PC-9 (cell line): ENCODE measurements at regions not wholly inside any gene's neighbourhood (a gene's known extent, or its start where the extent isn't known, plus 50 kb on each side); places are given as distances from the start of the nearest gene placed in this dataset.

Experiments used
- BruUV-seq: library from RNA; stranded (reverse); fragments of 400-500 nt; replicated peaks from 2 replicates; lab custom pipeline; 2021; lab: Mats Ljungman, UMichigan
- CTCF ChIA-PET: fragments of 300-600 bp; sonication (Branson Sonifier 250); formaldehyde crosslinking; loops from one replicate; lab custom pipeline; 2022; ENCODE audit warnings: antibody characterized with exemption; lab: Charles Lee
- POLR2A ChIA-PET: fragments of 300-600 bp; sonication (Branson Sonifier 250); formaldehyde crosslinking; loops from one replicate; lab custom pipeline; 2022; ENCODE audit warnings: antibody characterized with exemption; ENCODE audit not compliant: unreplicated experiment; lab: Charles Lee
- DNase-seq, 2 experiments: peaks; one replicate each; pipeline versions ENCODE4 v3.0.0 to v3.0.0-alpha.2; 2015 to 2022; ENCODE audit warnings: mixed read lengths in 1 of 2
- H2AFZ ChIP-seq: fragments of 200-600 bp; sonication (generic); 2 replicates; pipeline ENCODE4 v1.8.1; 2017; ENCODE audit warnings: antibody characterized with exemption
- H3F3A ChIP-seq: fragments of 200-600 bp; sonication (generic); 2 replicates; pipeline ENCODE4 v1.8.1; 2017; ENCODE audit warnings: antibody characterized with exemption, mild to moderate bottlenecking, low read depth; ENCODE audit not compliant: insufficient read depth
- H3K27ac ChIP-seq: fragments of 200-600 bp; sonication (generic); 2 replicates; pipeline ENCODE4 v1.6.1; 2016; ENCODE audit warnings: mixed run types
- H3K27me3 ChIP-seq: fragments of 200-600 bp; sonication (generic); 2 replicates; pipeline ENCODE4 v1.6.1; 2016; ENCODE audit warnings: low read depth, mixed run types; ENCODE audit not compliant: insufficient read depth
- H3K36me3 ChIP-seq: fragments of 200-600 bp; sonication (generic); 2 replicates; pipeline ENCODE4 v1.6.1; 2016; ENCODE audit warnings: low read depth, mixed run types
- H3K4me1 ChIP-seq: fragments of 200-600 bp; sonication (generic); replicated peaks from 2 replicates; pipeline ENCODE4 v1.6.1; 2016; ENCODE audit warnings: mixed run types; ENCODE audit not compliant: insufficient read depth
- H3K4me2 ChIP-seq: fragments of 200-600 bp; sonication (generic); 2 replicates; pipeline ENCODE4 v1.6.1; 2017; ENCODE audit warnings: mixed run types
- H3K4me3 ChIP-seq: fragments of 200-600 bp; sonication (generic); 2 replicates; pipeline ENCODE4 v1.6.1; 2016; ENCODE audit warnings: mixed run types
- H3K79me2 ChIP-seq: fragments of 200-600 bp; sonication (generic); 2 replicates; pipeline ENCODE4 v1.6.1; 2017; ENCODE audit warnings: low read depth, mixed run types
- H3K9me2 ChIP-seq: fragments of 200-600 bp; sonication (generic); 2 replicates; pipeline ENCODE4 v1.8.1; 2017; ENCODE audit warnings: mild to moderate bottlenecking; ENCODE audit not compliant: insufficient read depth
- H3K9me3 ChIP-seq: fragments of 200-600 bp; sonication (generic); 2 replicates; pipeline ENCODE4 v1.8.1; 2016; ENCODE audit warnings: low read depth; ENCODE audit not compliant: insufficient read depth
- H4K20me1 ChIP-seq: fragments of 200-600 bp; sonication (generic); 2 replicates; pipeline ENCODE4 v1.8.1; 2017; ENCODE audit not compliant: insufficient read depth
- CTCF ChIP-seq: fragments of 200-600 bp; sonication (generic); conservative IDR thresholded peaks from 2 replicates; pipeline ENCODE4 v1.6.1; 2017; ENCODE audit warnings: mixed run types, antibody characterized with exemption, mild to moderate bottlenecking, moderate library complexity
- EZH2 ChIP-seq: fragments of 200-600 bp; sonication (generic); IDR thresholded peaks from 2 replicates; pipeline ENCODE4 v1.8.0; 2017; ENCODE audit warnings: antibody characterized with exemption, low read depth
- intact Hi-C: fragments of 100-400 bp; cut with micrococcal nuclease; formaldehyde crosslinking; loops from one replicate; pipeline ENCODE4 v1.10.0; 2022; ENCODE audit not compliant: unreplicated experiment

- BruUV-seq, result no TSS peak
Observed at GRCh38 chr1:242842094-242842493, 317.6 kb upstream of the PLD5 start.

DNA sequence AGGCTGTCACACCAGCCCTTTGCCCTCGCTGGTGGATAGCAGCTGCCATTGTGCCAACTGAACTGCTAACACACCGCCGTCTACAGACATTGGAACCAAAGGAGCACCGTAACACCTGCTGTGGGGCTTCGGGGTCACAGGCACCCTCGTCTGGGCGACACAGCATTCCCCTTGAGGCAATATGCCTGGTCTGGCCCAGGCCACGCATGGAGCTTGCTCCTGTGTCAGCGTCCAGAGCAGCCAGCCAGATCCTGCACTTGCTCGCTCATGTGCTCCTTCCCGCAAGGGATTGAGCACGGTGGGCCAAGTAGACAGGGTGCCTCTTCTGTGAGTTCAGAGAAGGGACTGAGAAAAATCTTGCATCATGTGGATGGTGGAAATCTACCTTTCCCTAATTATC lies 314.6 kb upstream of the PLD5 start:
- Histone ChIP-seq H3K4me2 (no peak overlapping the region), H3K9me2 (no peaks in the 10 kb centered on the region), H3K9me3 (no peaks in the 10 kb centered on the region), H2AFZ (no peak overlapping the region), H3K4me1 (no peaks in the 10 kb centered on the region), H3K27ac (no peak overlapping the region), H3K4me3 (no peak overlapping the region), H3K36me3 (no peaks in the 10 kb centered on the region), H3F3A (no peaks in the 10 kb centered on the region), H4K20me1 (no peaks in the 10 kb centered on the region), H3K27me3 (peaks cover 13% of the 10 kb centered on the region; the same call in 1 of the 2 replicates), H3K79me2 (no peaks in the 10 kb centered on the region)
- DNase-seq, result no peak
- TF ChIP-seq CTCF, result no peak
- TF ChIP-seq EZH2, result no peak
- ChIA-PET CTCF (no interaction called here), POLR2A (no interaction called here)
- BruUV-seq, result no TSS peak
- intact Hi-C loops, result no loop called here

More at GRCh38 chr1:242842094-242842493, 317.6 kb upstream of the PLD5 start:
- Histone ChIP-seq H4K20me1 (no peaks in the 10 kb centered on the region), H3K4me1 (no peaks in the 10 kb centered on the region), H2AFZ (no peak overlapping the region), H3K36me3 (no peaks in the 10 kb centered on the region), H3K4me3 (no peak overlapping the region), H3K9me3 (no peaks in the 10 kb centered on the region), H3K9me2 (no peaks in the 10 kb centered on the region), H3K4me2 (no peak overlapping the region), H3F3A (no peaks in the 10 kb centered on the region), H3K79me2 (no peaks in the 10 kb centered on the region), H3K27ac (no peak overlapping the region), H3K27me3 (peaks cover 13% of the 10 kb centered on the region; the same call in 1 of the 2 replicates)
- ChIA-PET POLR2A (no interaction called here), CTCF (no interaction called here)
- intact Hi-C loops, result no loop called here
- no peak for DNase-seq
- TF ChIP-seq EZH2, result no peak
- no peak for TF ChIP-seq CTCF

DNA sequence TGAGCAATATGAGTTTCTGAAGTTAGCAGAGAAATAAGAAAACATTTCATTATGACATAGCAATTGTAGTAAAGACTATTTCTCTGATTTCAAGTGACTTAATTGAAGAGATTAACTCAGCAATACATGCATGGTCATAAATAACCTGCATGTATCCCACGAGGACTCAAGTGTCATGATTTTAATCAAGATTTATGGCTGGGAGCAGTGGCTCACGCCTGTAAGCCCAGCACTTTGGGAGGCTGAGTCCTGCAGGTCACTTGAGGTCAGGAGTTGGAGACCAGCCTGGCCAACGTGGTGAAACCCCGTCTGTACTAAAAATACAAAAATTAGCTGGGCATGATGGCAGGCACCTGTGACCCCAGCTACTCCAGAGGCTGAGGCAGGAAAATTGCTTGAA lies 311.9 kb upstream of the PLD5 start:
- H3K36me3 ChIP-seq, result no peaks in the 10 kb centered on the region
- no peaks in the 10 kb centered on the region for H3K79me2 ChIP-seq
- no peaks in the 10 kb centered on the region for H4K20me1 ChIP-seq
- POLR2A ChIA-PET, result no interaction called here
- no peak overlapping the region for H3K4me2 ChIP-seq
- CTCF ChIA-PET, result no interaction called here
- no peak overlapping the region for H2AFZ ChIP-seq
- no peaks in the 10 kb centered on the region; the same call in 1 of the 2 replicates for H3K9me2 ChIP-seq
- H3K4me3 ChIP-seq, result no peak overlapping the region
- no peaks in the 10 kb centered on the region for H3K4me1 ChIP-seq
- BruUV-seq, result no TSS peak
- intact Hi-C loops, result no loop called here
- no peaks in the 10 kb centered on the region for H3K9me3 ChIP-seq
- H3K27ac ChIP-seq, result no peak overlapping the region
- TF ChIP-seq EZH2, result no peak
- TF ChIP-seq CTCF, result no peak
- no peak for DNase-seq
- peaks cover 13% of the 10 kb centered on the region; the same call in 1 of the 2 replicates for H3K27me3 ChIP-seq
- H3F3A ChIP-seq, result no peaks in the 10 kb centered on the region
